ENCODE measurements at regions not wholly inside any gene's neighbourhood (a gene's known extent, or its start where the extent isn't known, plus 50 kb on each side); places are given as distances from the start of the nearest gene placed in this dataset.

DNA sequence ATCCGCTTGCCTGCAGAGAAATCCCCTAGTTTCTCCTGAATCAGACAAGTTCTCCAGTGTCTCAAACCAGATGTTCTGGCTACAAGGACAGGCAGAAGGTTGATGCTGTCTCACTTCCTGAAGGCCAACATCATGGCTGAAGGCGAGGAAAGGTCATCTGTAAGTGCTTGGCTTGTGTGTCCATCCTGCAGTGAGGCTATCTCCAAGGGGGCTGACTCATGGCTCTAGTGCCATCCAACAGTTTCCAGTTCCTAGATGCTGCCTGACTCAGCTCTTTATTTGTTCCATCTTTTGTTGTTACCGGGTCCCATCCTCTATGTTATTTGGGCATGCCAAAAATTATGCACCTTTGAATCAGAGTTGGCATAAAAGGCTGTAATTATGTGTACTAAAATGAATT is 232.1 kb upstream of the TBX3 start:
- intact Hi-C loops (cut with micrococcal nuclease) = no loop called here
- H3K27ac ChIP-seq (ENCODE audit: low read depth in 1 of 2, low read length in 2 of 2) = no peak overlapping the region
- H3K36me3 ChIP-seq (replicated peaks in 1 of 2; ENCODE audit: control insufficient read depth in 1 of 2, insufficient read depth in 2 of 2, low read length in 2 of 2) = no peaks in the 10 kb centered on the region
- H2AFZ ChIP-seq (ENCODE audit: insufficient read depth, low read depth, low read length, poor library complexity, severe bottlenecking) = no peak overlapping the region
- H3K9me3 ChIP-seq (replicated peaks in 1 of 2; ENCODE audit: control insufficient read depth in 1 of 2, insufficient read depth in 1 of 2, low read length in 2 of 2) = peaks cover 11 to 12% of the 10 kb centered on the region in 2 donors
- no peaks in the 10 kb centered on the region for H3K4me1 Mint-ChIP-seq
- TF ChIP-seq, protein P1, sequence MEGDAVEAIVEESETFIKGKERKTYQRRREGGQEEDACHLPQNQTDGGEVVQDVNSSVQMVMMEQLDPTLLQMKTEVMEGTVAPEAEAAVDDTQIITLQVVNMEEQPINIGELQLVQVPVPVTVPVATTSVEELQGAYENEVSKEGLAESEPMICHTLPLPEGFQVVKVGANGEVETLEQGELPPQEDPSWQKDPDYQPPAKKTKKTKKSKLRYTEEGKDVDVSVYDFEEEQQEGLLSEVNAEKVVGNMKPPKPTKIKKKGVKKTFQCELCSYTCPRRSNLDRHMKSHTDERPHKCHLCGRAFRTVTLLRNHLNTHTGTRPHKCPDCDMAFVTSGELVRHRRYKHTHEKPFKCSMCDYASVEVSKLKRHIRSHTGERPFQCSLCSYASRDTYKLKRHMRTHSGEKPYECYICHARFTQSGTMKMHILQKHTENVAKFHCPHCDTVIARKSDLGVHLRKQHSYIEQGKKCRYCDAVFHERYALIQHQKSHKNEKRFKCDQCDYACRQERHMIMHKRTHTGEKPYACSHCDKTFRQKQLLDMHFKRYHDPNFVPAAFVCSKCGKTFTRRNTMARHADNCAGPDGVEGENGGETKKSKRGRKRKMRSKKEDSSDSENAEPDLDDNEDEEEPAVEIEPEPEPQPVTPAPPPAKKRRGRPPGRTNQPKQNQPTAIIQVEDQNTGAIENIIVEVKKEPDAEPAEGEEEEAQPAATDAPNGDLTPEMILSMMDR (IDR thresholded peaks at IDR 0.05) = no peak
- peaks cover 0 to 2% (median 0%) of the 10 kb centered on the region in 3 donors for H3K27me3 Mint-ChIP-seq (ENCODE audit: low read depth in 3 of 3)
- no peaks in the 10 kb centered on the region for H4K20me1 ChIP-seq (ENCODE audit: insufficient read depth, low read length)
- DNase-seq = peak in 1 of 3 donors; percentile 7
- no peak overlapping the region for H3K27ac Mint-ChIP-seq
- no peak overlapping the region for H3K4me2 ChIP-seq (replicated peaks; ENCODE audit: extremely low read depth, low read length, poor library complexity, severe bottlenecking)
- 86% methylated on average over 2 of the region's 3 CpGs for WGBS (ENCODE audit: insufficient coverage)
- H3K4me3 ChIP-seq (replicated peaks in 1 of 3; ENCODE audit: low read depth in 2 of 3, low read length in 3 of 3) = no peak overlapping the region
- H3K4me1 ChIP-seq (ENCODE audit: control insufficient read depth in 1 of 2, insufficient read depth in 2 of 2, low read length in 2 of 2) = no peaks in the 10 kb centered on the region
- H3K27me3 ChIP-seq (ENCODE audit: control insufficient read depth in 2 of 2, insufficient read depth in 2 of 2, low read length in 2 of 2) = no peaks in the 10 kb centered on the region
- H3K36me3 Mint-ChIP-seq = no peaks in the 10 kb centered on the region
- peaks cover 2 to 24% (median 13%) of the 10 kb centered on the region in 7 donors for H3K9me3 Mint-ChIP-seq
- no peak overlapping the region for H3K9ac ChIP-seq (ENCODE audit: insufficient read depth, low read length, poor library complexity, severe bottlenecking)
- H3K79me2 ChIP-seq (ENCODE audit: insufficient read depth, low read length) = no peaks in the 10 kb centered on the region
- H3K4me3 Mint-ChIP-seq = no peak overlapping the region

DNA sequence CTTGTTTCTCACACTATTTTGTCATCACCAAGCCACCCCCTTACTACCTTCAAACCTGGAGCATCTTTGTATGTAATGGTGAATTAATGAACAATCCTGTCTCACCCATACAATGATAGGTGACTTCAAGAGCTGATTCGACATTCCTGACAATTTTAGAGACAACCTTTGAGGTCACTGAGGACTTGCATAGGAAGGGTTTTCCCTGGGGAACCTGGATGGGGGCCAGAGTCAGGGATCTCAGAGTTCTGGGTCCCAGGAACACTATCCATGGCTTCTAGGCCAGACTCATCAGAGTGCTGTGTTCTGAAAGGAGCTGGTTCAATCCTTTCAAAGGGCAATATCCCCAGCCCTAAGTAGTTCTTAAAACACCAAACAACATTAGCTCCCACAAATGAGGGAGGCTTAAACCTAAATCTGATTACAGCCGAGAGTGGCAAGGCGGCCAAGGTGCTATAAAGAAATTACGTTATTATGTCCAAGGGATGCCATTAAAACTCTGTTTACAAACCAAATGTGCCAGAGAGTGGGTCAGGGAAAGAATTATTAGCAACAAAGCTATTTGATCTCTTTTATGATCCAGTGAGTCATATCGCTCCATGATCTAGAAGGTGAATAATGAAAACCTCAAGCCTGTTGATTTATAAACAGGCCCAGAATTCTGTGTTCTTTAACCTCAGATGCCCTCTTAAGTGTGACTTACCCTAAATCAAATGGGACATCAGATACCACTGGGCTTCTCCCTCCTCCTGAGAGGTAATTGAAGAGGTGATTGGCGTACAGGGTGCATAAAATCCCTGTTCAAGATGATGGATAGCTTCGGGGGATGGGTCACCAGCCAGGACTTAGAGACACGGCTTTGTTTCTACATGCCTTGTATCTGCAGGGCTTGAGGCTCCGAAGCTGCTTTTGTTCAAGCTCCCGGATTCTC is 230.2 kb upstream of the TBX3 start:
- peaks cover 0 to 15% (median 5%) of the 10 kb centered on the region in 7 donors for H3K9me3 Mint-ChIP-seq
- Histone ChIP-seq H3K27me3 (ENCODE audit: control insufficient read depth in 2 of 2, insufficient read depth in 2 of 2, low read length in 2 of 2) (no peaks in the 10 kb centered on the region), H3K9me3 (replicated peaks in 1 of 2; ENCODE audit: control insufficient read depth in 1 of 2, insufficient read depth in 1 of 2, low read length in 2 of 2) (peaks cover 4 to 5% of the 10 kb centered on the region in 2 donors), H3K79me2 (ENCODE audit: insufficient read depth, low read length) (no peaks in the 10 kb centered on the region), H3K27ac (ENCODE audit: low read depth in 1 of 2, low read length in 2 of 2) (no peak overlapping the region), H4K20me1 (ENCODE audit: insufficient read depth, low read length) (no peaks in the 10 kb centered on the region), H2AFZ (ENCODE audit: insufficient read depth, low read depth, low read length, poor library complexity, severe bottlenecking) (no peak overlapping the region), H3K9ac (ENCODE audit: insufficient read depth, low read length, poor library complexity, severe bottlenecking) (no peak overlapping the region), H3K36me3 (replicated peaks in 1 of 2; ENCODE audit: control insufficient read depth in 1 of 2, insufficient read depth in 2 of 2, low read length in 2 of 2) (no peaks in the 10 kb centered on the region), H3K4me3 (replicated peaks in 1 of 3; ENCODE audit: low read depth in 2 of 3, low read length in 3 of 3) (no peak overlapping the region), H3K4me1 (ENCODE audit: control insufficient read depth in 1 of 2, insufficient read depth in 2 of 2, low read length in 2 of 2) (no peaks in the 10 kb centered on the region), H3K4me2 (replicated peaks; ENCODE audit: extremely low read depth, low read length, poor library complexity, severe bottlenecking) (no peak overlapping the region)
- intact Hi-C loops (cut with micrococcal nuclease) = no loop called here
- peaks cover 0 to 3% (median 0%) of the 10 kb centered on the region in 3 donors for H3K27me3 Mint-ChIP-seq (ENCODE audit: low read depth in 3 of 3)
- H3K36me3 Mint-ChIP-seq = no peaks in the 10 kb centered on the region
- 60% methylated on average over 3 of the region's 10 CpGs for WGBS (ENCODE audit: insufficient coverage)
- no peaks in the 10 kb centered on the region for H3K4me1 Mint-ChIP-seq
- TF ChIP-seq, protein P1 (IDR thresholded peaks at IDR 0.05) = no peak
- no peak overlapping the region for H3K27ac Mint-ChIP-seq
- H3K4me3 Mint-ChIP-seq = no peak overlapping the region
- no peak for DNase-seq
